Activated CD4-positive, alpha-beta T cell treated with anti-CD3 and anti-CD28 coated beads, Interleukin-2, amount 50 U/mL, for 24 hours (primary cell): ENCODE measurements at regions not wholly inside any gene's neighbourhood (a gene's known extent, or its start where the extent isn't known, plus 50 kb on each side); places are given as distances from the start of the nearest gene placed in this dataset.
"Not testable (repeated sequence)": the region's sequence is repeated elsewhere in the genome, so short reads cannot be mapped to it uniquely, and the experiment has no call there.

Experiments used
- DNase-seq, 2 donors: peaks; one replicate each; pipeline ENCODE4 v3.0.0-alpha.2; 2020; ENCODE audit warnings: low read depth in 1 of 2, low spot score in 1 of 2

GRCh38 chr4:187470061-187470460 lies 525.5 kb upstream of the ZFP42 start:
- no peak for DNase-seq

DNA sequence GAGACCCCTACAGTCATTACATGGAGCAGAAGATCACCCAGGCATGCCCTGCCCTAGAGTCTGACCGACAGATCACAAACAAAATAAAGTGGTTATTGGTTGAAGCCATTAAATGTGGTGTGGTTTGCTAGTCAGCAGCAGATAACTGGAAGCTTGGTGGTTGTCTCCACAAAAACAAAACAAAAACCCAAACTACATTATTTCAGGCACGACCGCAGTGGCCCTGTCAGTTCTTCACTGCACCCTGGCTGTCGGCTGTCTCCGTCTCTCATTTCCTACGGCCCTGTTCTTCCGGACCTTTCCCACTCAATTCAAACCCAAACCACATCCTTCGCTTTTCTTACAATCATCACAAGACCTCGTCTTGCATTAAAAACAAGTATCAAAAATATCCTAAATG lies 521.3 kb upstream of the ZFP42 start:
- DNase-seq = no peak

- no peak for DNase-seq
Observed at GRCh38 chr4:187475901-187476300, 519.7 kb upstream of the ZFP42 start.

DNA sequence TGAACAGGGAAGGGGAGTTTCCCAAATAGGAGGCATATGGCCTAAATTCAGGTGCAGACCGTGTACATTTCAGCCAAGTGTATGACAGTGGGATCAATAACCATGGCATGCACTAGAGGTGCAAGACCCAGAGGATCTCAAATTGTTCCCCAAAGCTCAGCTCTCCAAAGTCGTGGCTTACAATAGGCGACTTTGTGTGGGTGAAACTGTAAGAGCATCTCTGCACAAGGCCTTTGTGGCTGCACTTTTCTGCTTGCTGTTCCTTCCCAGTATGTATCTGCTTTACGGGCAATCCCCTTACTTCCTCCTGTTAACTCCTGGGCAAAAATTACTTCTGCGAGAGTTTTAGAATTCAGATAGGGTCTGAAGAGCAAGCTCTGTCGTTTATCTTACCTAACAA lies 518.3 kb upstream of the ZFP42 start:
- DNase-seq = no peak

GRCh38 chr4:187478292-187479140 lies 517.1 kb upstream of the ZFP42 start:
- no peak for DNase-seq

- DNase-seq = no peak
Observed at GRCh38 chr4:187479511-187479910, 516.1 kb upstream of the ZFP42 start.

DNA sequence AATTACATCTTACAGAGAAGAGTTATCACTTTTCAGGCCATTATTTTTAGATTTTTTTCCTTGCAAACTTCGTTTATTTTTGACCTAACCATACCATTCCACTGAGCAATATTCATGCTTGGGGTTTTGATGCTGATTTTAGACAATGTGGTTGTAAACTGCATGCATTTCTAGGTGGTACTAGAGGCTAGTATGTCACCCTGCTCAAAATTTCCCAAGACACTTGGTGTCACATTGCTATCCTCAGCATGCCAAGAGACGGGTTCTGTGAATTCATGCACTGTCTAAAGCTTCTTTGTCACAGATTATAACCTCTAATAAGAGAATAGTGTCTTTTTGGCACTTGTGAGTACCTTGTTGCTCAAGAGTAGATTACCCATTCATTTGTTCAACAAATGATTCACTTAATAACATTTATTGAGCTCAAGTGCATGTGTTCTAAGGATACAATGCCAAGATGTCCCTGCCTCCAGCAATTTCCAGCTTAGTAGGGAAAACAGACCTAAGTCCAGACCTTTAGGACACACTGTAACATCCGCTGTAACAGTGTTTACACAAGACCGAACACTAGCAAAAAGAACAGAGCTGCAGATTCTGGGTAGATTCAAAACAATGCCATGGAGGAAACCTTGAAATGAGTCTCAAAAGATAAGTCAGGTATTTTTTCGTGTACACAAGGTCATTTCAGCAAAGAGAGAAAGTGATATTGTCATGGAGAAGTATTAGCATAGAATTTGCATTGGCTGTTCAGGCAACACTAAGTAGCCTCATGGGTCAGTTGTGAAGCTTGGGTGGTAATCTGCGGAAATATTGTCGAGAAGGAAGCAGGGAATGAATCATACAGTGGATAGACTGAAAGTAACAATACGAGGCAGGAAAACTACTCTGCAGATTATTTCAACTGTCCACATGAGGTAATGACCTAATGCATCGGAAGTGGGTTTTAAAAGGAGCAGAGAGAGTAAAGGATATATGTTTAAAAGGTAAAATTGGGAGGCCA lies 515.1 kb upstream of the ZFP42 start:
- no peak for DNase-seq

DNA sequence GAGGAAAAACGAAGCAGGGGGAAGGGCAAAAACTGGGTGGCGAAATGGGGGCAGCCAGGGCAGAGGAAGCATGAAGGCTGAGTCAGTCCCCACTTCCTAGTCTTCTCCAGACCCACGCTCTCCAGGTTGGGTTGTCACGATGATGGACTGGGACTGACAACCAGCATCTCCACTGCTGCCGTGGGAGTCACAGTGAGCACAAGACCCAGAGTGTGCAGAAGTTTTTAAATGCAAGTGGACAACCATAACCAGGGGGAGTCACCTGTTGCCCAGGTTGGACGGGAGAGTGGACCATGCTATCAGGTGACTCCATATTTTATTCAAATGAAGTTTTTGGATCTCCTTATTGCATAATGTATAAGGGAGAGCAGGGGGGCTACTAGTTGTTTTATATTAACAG lies 511.4 kb upstream of the ZFP42 start:
- DNase-seq = no peak

- no peak for DNase-seq
Observed at GRCh38 chr4:187485676-187486075, 509.9 kb upstream of the ZFP42 start.

DNA sequence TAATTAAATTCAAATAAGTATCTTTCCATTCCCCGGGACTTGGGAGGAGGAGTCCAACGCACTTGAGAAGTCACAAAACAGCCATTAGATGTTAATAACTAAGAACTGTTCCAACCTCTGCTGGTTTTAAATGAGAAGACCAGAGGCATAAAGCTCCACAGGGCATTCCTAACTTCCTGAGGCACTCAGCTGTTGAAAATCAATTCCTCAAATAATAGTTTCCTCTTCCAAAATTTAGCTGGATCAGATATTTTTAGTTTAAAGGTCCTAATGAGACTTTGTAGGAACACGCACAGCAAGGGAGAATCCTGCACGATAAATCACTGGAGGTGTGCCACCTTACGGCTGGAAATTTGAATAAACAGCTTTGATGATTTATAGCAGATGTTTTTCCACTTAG lies 504.3 kb upstream of the ZFP42 start:
- DNase-seq = no peak

DNA sequence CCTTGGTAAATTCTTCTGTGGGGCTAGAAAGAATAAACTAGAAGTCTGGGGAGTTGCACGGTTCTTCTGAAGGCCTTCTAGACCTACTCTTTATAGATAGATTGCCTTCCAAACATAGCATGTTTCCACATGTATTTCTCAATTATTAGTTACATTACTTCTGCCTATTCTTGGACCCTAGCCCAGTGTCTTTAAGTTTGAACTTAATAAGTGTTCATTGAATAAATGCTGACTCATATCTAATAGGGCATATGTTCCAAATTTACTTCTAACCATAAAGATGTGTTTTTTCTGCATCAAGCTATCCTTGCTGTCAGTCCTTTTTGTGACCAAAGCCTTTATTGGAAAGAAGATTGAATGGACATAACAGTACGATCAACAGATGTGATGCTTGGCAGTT lies 503.6 kb upstream of the ZFP42 start:
- no peak for DNase-seq

DNA sequence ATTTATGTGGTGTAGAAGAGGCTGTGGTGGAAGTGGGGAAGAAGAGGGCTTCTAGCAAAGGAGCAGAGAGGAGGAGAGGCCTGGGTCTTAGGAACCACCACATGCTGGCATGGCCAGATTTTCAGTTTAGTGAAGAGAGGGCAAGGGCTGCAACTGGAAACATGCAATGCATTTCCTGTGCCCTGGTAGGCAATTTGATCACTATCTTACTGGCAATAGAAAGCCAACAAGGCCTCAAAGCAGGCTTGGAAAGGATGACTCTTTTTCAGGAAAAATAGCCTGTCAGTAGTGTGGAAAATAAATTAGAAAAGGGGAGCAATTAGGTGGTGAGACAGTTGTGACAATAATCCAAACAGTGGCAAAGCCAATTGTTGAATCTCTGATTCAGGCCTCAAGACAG lies 501.9 kb upstream of the ZFP42 start:
- no peak for DNase-seq

DNA sequence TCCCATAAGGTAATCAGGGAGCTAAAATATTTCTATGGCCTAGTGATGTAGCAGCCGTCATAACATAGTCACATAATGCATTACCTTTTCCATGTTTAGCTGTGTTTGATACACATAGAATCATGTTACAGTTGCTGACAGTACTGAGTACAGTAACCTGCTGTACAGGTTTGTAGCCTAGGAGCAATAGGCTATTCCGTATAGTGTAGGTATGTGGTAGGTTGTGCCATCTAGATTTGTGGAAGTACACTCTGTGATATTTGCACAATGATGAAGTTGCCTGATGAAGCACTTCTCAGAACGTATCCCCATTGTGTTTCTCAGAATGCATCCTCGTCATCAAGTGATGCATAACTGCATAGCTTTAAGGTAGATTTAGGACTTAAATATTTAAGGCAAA lies 495.6 kb upstream of the ZFP42 start:
- no peak for DNase-seq

DNA sequence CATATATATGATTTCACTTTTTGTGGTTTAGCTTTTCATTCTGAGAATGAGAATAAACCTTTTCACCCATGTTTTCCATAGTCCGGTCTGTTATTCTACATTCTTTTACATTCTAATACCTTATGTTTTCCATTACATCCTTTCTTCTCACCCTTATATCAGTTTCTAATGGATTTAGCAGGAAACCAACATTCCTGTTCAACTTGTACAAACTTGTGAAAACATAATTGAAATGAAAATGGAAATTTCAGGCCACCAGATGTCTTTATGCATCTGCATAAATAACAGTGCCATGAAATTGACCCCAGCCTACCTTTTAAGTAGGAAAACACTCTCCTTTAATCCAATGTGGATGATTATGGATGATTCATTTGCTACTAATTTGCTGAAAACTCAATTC lies 494.8 kb upstream of the ZFP42 start:
- DNase-seq = no peak

DNA sequence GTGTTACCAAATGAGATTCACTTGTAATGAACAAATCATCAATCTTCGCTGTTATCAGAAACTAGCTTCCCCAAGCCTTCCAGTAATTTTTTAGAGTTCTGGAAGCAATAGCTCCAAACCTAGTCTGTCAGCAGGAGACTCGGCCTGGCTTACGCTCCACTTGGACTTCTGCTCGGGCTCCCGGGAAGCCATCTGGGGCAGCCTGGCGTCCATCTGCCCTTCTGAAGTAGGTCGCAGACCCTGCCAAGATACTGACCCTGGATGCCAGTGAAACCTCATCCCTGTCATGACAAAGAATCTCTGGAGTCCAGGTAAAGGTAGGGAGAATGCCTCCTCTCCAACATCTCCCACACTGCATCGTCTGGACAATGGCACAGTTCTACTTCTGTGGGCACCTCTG lies 493.8 kb upstream of the ZFP42 start:
- DNase-seq = no peak

DNA sequence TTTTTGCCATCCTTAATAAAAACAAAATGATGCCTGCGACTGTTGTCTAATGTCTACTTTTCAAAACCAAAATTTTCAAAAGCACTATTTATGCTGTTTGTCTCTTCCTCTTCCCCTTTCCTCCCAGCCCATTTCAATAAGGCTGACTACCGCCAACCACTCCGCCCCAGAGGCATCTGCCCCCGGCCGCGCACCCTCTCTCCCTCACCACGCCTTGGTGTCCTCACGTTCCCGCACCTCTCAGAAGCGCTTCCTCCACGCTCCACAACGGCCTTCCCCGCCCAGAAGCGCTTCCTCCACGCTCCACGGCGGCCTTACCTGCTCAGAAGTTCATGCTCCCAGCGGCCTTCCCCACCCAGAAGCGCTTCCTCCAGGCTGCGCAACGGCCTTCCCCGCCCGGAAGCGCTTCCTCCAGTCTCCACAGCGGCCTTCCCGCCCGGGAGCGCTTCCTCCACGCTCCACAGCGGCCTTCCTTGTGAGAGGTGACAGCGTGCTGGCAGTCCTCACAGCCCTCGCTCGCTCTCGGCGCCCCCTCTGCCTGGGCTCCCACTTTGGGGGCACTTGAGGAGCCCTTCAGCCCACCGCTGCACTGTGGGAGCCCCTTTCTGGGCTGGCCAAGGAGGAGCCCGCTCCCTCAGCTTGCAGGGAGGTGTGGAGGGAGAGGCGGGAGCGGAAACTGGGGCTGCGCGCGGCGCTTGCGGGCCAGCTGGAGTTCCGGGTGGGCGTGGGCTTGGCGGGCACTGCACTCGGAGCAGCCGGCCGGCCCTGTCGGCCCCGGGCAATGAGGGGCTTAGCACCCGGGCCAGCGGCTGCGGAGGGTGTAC lies 490.4 kb upstream of the ZFP42 start:
- DNase-seq = no peak

DNA sequence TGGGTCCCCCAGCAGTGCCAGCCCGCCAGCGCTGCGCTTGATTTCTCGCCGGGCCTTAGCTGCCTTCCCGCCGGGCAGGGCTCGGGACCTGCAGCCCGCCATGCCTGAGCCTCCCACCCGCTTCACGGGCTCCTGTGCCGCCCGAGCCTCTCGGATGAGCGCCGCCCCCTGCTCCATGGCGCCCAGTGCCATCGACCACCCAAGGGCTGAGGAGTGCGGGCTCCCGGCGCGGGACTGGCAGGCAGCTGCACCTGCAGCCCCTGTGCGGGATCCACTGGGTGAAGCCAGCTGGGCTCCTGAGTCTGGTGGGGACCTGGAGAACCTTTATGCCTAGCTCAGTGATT lies 489.8 kb upstream of the ZFP42 start:
- DNase-seq = not testable (repeated sequence)

DNA sequence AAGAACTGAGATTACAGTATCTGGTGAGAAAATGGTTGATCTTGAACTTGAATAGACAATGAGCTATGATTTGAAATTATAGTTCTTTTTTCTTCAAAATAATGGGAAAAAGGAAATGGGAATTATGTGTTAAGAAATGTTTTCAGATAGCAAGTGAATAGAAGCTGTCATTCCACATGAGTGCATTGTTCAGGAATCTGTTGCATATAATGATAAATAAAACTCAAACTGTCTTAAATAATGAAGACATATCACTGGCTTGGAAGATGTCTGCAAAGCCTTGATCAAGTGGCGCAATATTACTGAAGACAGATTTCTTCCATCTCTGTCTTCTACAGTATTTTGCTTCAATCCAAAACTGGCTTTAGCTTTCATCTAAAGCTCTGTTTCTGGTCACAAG lies 479.3 kb upstream of the ZFP42 start:
- DNase-seq = no peak

- no peak for DNase-seq
Observed at GRCh38 chr4:187541666-187542065, 453.9 kb upstream of the ZFP42 start.

- DNase-seq = no peak
Observed at GRCh38 chr4:187544461-187545053, 451.0 kb upstream of the ZFP42 start.

DNA sequence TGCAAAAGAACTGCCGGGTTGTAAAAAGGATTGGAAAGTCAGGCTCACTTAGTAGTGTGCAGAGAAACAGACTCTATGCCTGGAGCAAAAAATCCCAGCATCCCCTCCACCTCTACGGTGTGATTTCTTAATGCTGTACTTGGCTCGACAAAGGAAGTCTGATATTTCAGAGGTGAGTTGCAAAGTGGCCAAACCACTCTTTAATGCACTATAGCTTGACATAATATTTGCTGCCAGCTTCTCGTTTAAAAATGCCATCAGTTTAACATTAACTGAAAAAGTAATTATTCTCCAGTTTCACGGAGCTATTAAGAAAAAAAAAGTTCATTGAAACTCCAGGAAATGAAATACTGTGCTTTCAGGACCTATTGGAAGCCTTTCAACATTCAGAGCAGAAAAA lies 448.3 kb upstream of the ZFP42 start:
- no peak for DNase-seq
